Testis (tissue), 2 donors: ENCODE measurements at regions not wholly inside any gene's neighbourhood (a gene's known extent, or its start where the extent isn't known, plus 50 kb on each side); places are given as distances from the start of the nearest gene placed in this dataset.

Experiments
- CTCF ChIP-seq, 3 experiments: fragments of 450-650 bp in 2 of 3; fragments of 200-600 bp in 1 of 3; sonication (generic) in 1 of 3; IDR thresholded peaks; one replicate each; pipeline ENCODE4 v1.5.1; 2016 to 2019; ENCODE audit warnings: antibody characterized with exemption in 3 of 3, mild to moderate bottlenecking in 2 of 3, moderate library complexity in 1 of 3
- POLR2A ChIP-seq: fragments of 450-650 bp; IDR thresholded peaks from one replicate; pipeline ENCODE4 v1.6.1; 2017; ENCODE audit warnings: antibody characterized with exemption, mild to moderate bottlenecking, moderate library complexity

GRCh38 chr4:89420507-89420906, 112.9 kb upstream of the GPRIN3 start:
- no peak for TF ChIP-seq CTCF (IDR thresholded peaks at IDR 0.05)
- TF ChIP-seq POLR2A = no peak
